Erythroblast (primary cell): ENCODE measurements at regions not wholly inside any gene's neighbourhood (a gene's known extent, or its start where the extent isn't known, plus 50 kb on each side); places are given as distances from the start of the nearest gene placed in this dataset.
"Not testable (repeated sequence)": the region's sequence is repeated elsewhere in the genome, so short reads cannot be mapped to it uniquely, and the experiment has no call there.

Experiments used
- GATA1 ChIP-seq: IDR thresholded peaks from 2 replicates; pipeline ENCODE4 v1.6.1; 2011; ENCODE audit warnings: low read depth, mild to moderate bottlenecking, control low read depth, low read length, moderate library complexity
- POLR2A ChIP-seq: IDR thresholded peaks from 2 replicates; pipeline ENCODE4 v1.6.1; 2011; ENCODE audit warnings: mild to moderate bottlenecking, low read length

- TF ChIP-seq POLR2A, GATA1: not testable (repeated sequence)
These were observed 228.1 kb upstream of the AKR1E2 start for GRCh38 chr10:4597898-4598297.
